ENCODE measurements at regions not wholly inside any gene's neighbourhood (a gene's known extent, or its start where the extent isn't known, plus 50 kb on each side); places are given as distances from the start of the nearest gene placed in this dataset.
A peak's percentile ranks its signal among the peaks of the same experiment; 100 is the strongest.

DNA sequence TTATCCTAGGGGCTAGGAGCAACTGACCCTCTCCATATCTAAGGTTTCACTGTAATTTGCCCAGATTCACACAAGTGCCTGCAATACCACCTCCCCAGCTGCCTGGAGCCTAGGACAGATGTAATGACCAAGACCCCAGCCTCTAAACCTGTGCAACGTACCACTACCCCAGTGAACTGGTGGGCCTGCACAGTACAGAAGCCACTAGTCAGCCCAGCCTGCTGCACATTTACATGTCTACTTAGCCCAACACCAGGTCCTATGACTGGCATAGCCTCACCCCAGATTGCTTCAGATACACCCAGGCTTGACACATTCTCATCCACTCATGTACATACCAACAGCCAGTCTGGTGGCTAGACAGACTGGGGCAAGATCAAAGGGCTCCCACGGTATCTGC lies 1336.6 kb downstream of the BRINP3 start:
- CTCF ChIA-PET = no interaction called here

GRCh38 chr1:189149547-189150375 lies 1327.9 kb downstream of the BRINP3 start:
- H4K20me1 ChIP-seq (ENCODE audit: insufficient read depth) = no peaks in the 10 kb centered on the region
- no peak for DNase-seq
- no peaks in the 10 kb centered on the region; the same call in 1 of the 2 replicates for H3K9me3 ChIP-seq (ENCODE audit: insufficient read depth, low read depth)
- no peak overlapping the region for H3K27ac ChIP-seq
- ChIA-PET POLR2A (ENCODE audit: unreplicated experiment) (no interaction called here), CTCF (no interaction called here)
- no peaks in the 10 kb centered on the region for H3F3A ChIP-seq (ENCODE audit: insufficient read depth, low read depth)
- TF ChIP-seq EZH2 (IDR thresholded peaks at IDR 0.05; ENCODE audit: low read depth) (no peak), CTCF (conservative IDR thresholded peaks at IDR 0.05) (no peak)
- H3K9me2 ChIP-seq (ENCODE audit: insufficient read depth) = no peaks in the 10 kb centered on the region
- H3K4me3 ChIP-seq = no peak overlapping the region
- no peaks in the 10 kb centered on the region for H3K27me3 ChIP-seq (ENCODE audit: insufficient read depth, low read depth)
- no peaks in the 10 kb centered on the region for H3K4me1 ChIP-seq (replicated peaks; ENCODE audit: insufficient read depth)
- no peak overlapping the region for H2AFZ ChIP-seq
- intact Hi-C loops (cut with micrococcal nuclease; ENCODE audit: unreplicated experiment) = no loop called here
- BruUV-seq (replicated peaks) = no TSS peak
- H3K79me2 ChIP-seq (ENCODE audit: low read depth) = no peaks in the 10 kb centered on the region
- H3K4me2 ChIP-seq = no peak overlapping the region
- H3K36me3 ChIP-seq (ENCODE audit: low read depth) = no peaks in the 10 kb centered on the region

More for the DNA sequence above, 1336.6 kb downstream of the BRINP3 start:
- no peaks in the 10 kb centered on the region for H3K79me2 ChIP-seq (ENCODE audit: low read depth)
- H3K4me3 ChIP-seq = no peak overlapping the region
- no peak overlapping the region for H2AFZ ChIP-seq
- BruUV-seq (replicated peaks) = no TSS peak
- TF ChIP-seq CTCF (conservative IDR thresholded peaks at IDR 0.05) (no peak), EZH2 (IDR thresholded peaks at IDR 0.05; ENCODE audit: low read depth) (no peak)
- no peak for DNase-seq
- H3K27me3 ChIP-seq (ENCODE audit: insufficient read depth, low read depth) = no peaks in the 10 kb centered on the region
- no peaks in the 10 kb centered on the region for H3K9me3 ChIP-seq (ENCODE audit: insufficient read depth, low read depth)
- no peaks in the 10 kb centered on the region for H3K36me3 ChIP-seq (ENCODE audit: low read depth)
- POLR2A ChIA-PET (ENCODE audit: unreplicated experiment) = no interaction called here
- intact Hi-C loops (cut with micrococcal nuclease; ENCODE audit: unreplicated experiment) = no loop called here
- no peaks in the 10 kb centered on the region for H3F3A ChIP-seq (ENCODE audit: insufficient read depth, low read depth)
- H4K20me1 ChIP-seq (ENCODE audit: insufficient read depth) = no peaks in the 10 kb centered on the region
- no peaks in the 10 kb centered on the region; the same call in 1 of the 2 replicates for H3K9me2 ChIP-seq (ENCODE audit: insufficient read depth)
- H3K27ac ChIP-seq = no peak overlapping the region
- H3K4me1 ChIP-seq (replicated peaks; ENCODE audit: insufficient read depth) = no peaks in the 10 kb centered on the region
- no peak overlapping the region for H3K4me2 ChIP-seq

DNA sequence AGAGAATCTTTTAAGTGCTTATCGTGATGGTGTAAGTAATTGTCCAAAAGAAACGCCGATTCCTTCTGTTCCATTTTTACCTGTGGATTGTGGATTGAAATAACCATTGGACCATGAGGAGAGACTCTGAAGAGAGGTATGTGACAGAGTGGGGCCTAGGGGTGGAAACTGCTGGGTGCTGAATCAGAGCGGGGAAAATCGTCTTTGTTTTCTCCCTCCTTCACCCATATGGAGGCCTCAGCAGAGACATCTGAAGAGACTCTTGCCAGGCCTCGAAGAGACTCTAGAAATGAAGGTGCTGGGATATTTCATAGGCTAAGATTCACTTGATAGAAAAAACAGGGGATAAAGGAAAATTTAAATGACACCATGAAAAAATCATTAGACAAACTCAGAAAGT lies 1327.0 kb downstream of the BRINP3 start:
- CTCF ChIA-PET = no interaction called here
- no TSS peak for BruUV-seq (replicated peaks)
- Histone ChIP-seq H3K27me3 (ENCODE audit: insufficient read depth, low read depth) (no peaks in the 10 kb centered on the region), H3K4me3 (no peak overlapping the region), H3K9me2 (ENCODE audit: insufficient read depth) (no peaks in the 10 kb centered on the region), H4K20me1 (ENCODE audit: insufficient read depth) (no peaks in the 10 kb centered on the region), H3K27ac (no peak overlapping the region), H3K79me2 (ENCODE audit: low read depth) (no peaks in the 10 kb centered on the region), H2AFZ (peak overlapping the region; percentile 60; the same call in 1 of the 2 replicates), H3K4me1 (replicated peaks; ENCODE audit: insufficient read depth) (no peaks in the 10 kb centered on the region), H3F3A (ENCODE audit: insufficient read depth, low read depth) (no peaks in the 10 kb centered on the region), H3K36me3 (ENCODE audit: low read depth) (no peaks in the 10 kb centered on the region), H3K4me2 (no peak overlapping the region), H3K9me3 (ENCODE audit: insufficient read depth, low read depth) (no peaks in the 10 kb centered on the region; the same call in 1 of the 2 replicates)
- TF ChIP-seq EZH2 (IDR thresholded peaks at IDR 0.05; ENCODE audit: low read depth) (no peak), CTCF (conservative IDR thresholded peaks at IDR 0.05) (no peak)
- DNase-seq = no peak
- intact Hi-C loops (cut with micrococcal nuclease; ENCODE audit: unreplicated experiment) = no loop called here
- POLR2A ChIA-PET (ENCODE audit: unreplicated experiment) = no interaction called here

Measured in PC-9 (cell line).